ENCODE measurements at regions not wholly inside any gene's neighbourhood (a gene's known extent, or its start where the extent isn't known, plus 50 kb on each side); places are given as distances from the start of the nearest gene placed in this dataset.

- TF ChIP-seq CTCF (IDR thresholded peaks at IDR 0.05), result no peak
- no peak for TF ChIP-seq POLR2A (IDR thresholded peaks at IDR 0.05)
Measured at GRCh38 chr5:40078898-40079575, 600.7 kb upstream of the PTGER4 start.
